Myocyte (in vitro differentiated cells): ENCODE measurements at regions not wholly inside any gene's neighbourhood (a gene's known extent, or its start where the extent isn't known, plus 50 kb on each side); places are given as distances from the start of the nearest gene placed in this dataset.
"Not testable (repeated sequence)": the region's sequence is repeated elsewhere in the genome, so short reads cannot be mapped to it uniquely, and the experiment has no call there.

ENCODE experiments used
- DNase-seq: peaks from one replicate; pipeline ENCODE4 v3.0.0-alpha.2; 2012; ENCODE audit warnings: low read depth

DNA sequence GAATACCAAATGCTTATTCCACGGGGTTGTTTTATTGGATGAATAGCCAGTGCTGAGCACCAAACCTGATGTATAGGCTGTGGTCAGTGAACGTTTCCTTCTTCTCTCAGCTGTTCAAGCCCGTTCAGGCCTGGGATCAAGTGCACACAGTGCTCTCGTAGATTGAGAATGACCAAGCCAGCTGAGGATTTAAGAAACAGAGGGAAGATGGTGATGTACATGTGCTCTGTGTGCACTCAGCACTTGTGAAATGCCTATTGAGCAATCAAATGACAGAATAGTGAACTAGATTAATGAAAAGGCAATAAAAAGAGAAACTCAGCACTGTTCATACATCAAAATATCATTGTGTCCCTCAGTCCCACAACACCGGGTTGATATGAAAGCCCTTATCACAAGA, 302.5 kb downstream of the BMPER start:
- DNase-seq, result no peak

- peak; percentile 32 for DNase-seq
Observed at GRCh38 chr7:34208878-34209621, 303.7 kb downstream of the BMPER start.

DNA sequence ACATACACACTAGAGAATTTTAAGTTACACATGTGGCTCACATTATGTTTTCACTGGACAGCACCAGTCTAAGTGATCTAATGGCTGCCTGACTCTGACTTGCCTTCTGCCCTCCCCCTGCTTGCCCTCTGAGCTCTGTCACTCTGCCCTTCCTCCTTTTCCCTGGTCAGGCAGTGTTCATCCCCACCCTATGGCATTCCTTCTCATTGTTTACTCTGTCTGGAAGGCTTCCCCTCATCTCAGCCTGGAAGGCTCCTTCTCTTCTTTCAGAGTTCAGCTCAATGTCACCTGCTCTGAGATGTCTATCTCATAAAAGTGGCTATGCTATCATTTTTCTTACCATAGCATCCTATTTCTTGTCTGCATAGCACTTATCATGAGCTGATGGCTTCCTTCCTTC, 305.7 kb downstream of the BMPER start:
- no peak for DNase-seq

DNA sequence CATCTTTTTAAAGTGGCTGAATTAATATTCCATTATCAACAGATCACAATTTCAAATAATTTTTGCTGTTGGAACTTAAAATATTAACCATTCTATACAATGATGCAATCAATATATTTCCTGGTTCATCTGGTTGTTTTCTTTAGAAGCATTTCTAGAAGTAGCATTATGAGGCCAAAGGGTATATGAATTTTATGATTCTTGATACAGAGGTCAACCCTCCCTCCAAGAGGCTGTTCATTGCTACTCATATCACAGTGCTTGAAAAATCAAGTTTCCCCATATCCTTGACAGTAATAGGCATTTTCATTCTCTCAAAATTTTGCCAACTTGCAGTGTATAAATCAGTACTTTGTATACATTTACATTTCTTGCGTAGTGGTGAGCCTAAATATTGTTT, 312.6 kb downstream of the BMPER start:
- DNase-seq, result no peak

GRCh38 chr7:34219153-34219718, 313.9 kb downstream of the BMPER start:
- no peak for DNase-seq

DNA sequence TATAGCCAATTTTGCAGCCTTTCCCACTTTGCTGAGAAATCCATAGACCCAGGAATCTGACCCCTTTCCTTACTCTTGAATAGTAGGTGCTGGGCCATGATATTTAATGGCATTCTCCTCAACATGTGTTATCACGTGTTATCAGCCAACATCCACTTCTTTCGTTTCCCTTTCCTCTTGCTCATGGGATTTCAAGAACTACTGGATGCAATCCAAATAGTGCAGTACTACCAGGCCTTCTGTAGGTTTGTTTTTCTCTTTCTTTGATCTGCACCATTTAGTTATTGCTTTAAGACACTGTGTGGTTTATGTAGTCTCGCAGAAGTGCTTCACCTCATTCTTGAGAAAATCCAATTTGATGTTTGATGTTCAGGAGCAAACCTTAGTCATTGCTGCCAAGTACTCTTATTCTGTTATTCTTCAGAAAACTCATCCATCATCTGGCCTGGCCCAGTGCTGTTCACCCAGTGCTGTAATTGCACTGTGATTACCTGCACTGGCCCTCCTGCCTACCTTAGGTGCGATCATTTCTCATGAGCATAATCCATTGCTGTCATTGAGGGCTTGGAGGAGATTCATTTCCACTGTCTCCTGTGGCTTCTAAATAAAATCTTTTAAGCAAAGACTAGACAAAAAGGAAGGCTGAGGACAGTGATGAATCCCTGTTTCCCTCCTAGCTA, 315.3 kb downstream of the BMPER start:
- DNase-seq, result no peak

- DNase-seq, result no peak
Observed at GRCh38 chr7:34222316-34222715, 317.0 kb downstream of the BMPER start.

DNA sequence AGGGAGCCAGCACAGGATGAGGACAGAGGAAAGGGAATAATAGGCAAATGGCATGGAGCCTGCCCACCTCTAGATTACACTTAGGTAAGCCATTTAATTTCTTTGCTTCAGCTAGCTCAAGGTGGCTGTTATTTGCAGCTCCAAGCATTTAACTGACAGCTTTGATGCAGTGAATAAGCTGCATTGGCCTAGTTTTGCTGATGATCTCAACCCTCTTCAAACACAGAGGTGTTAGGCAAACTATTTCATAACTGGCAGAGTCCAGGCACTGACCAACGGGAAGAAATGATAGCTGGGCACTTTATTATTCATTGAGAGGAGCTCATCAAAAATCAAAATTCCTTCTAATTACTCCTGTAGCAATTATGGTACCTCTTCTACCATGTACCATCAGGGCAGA, 317.4 kb downstream of the BMPER start:
- no peak for DNase-seq

DNA sequence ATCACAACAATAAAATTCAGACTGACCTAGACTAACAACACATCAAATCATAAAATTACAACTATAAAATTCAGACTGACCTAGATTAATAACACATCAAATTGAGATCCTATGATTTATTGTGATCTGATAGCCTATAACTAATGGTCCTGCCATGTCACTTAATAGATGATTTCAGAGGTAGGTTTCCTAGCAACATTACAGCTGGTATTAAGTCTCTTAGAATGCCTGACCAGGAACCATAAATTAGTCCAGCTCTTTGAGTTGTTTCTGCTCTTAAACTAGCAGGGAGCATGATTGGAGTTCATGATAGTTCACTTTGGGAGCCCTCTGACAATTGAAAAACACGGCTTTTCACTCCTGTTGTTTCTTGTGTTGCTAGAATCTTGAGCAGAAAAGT, 318.9 kb downstream of the BMPER start:
- DNase-seq, result no peak

- DNase-seq, result no peak
Observed at GRCh38 chr7:34225193-34225592, 319.9 kb downstream of the BMPER start.

- no peak for DNase-seq
Observed at GRCh38 chr7:34227525-34227924, 322.2 kb downstream of the BMPER start.

- not testable (repeated sequence) for DNase-seq
Observed at GRCh38 chr7:34235101-34235500, 329.8 kb downstream of the BMPER start.

- no peak for DNase-seq
Observed at GRCh38 chr7:34236057-34236456, 330.7 kb downstream of the BMPER start.

DNA sequence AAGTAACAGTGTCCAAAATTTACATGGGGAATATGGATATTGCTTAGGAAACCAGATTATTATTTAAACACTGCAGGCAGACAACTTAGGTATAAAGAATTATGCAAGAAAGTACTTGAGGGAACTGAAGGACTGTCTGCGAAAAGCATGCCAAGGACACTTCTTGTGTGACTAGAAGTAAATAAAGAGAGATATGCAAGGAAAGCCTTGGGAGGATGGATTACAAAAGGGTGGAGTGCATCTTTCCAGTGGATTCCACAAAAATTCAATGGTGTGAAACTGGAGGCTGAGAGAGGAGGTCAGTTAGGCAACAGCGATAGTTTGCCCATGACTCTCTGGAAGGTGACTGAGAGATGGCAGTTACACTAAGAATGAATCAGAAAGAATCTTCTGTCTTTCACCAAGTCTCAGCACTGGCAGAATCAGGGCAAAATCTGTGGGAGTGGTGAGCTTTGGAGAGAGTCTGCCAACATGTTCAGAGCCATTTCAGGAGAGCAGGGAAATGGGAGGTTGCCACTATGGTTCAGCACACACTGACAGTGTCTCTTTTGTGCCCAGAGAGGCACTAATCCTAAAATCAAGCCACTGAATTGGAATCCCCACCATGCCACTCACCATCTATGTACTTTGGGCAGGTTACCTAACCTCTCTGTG, 331.6 kb downstream of the BMPER start:
- DNase-seq, result no peak

- DNase-seq, result no peak
Observed at GRCh38 chr7:34237493-34237849, 332.1 kb downstream of the BMPER start.

GRCh38 chr7:34240417-34240816, 335.1 kb downstream of the BMPER start:
- no peak for DNase-seq

GRCh38 chr7:34242391-34242790, 337.1 kb downstream of the BMPER start:
- DNase-seq, result no peak

DNA sequence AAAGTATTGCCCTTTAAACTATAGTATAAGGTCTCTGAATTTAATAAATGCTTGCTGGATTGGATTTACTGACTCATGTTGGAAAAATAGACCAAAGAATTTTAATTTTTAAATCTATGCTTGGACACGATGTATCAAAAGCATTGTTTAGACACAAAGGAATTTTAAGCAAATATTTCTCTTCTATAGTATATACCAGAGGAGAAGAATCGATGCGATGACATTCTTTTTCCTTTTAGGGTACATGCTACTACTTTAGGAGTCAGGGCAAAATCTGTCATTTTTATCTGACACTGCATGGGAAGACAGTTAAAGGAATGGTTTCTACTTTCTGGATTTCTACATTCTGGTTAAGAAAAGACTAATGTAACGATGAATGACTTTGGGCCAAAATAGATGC, 339.9 kb downstream of the BMPER start:
- DNase-seq, result no peak

DNA sequence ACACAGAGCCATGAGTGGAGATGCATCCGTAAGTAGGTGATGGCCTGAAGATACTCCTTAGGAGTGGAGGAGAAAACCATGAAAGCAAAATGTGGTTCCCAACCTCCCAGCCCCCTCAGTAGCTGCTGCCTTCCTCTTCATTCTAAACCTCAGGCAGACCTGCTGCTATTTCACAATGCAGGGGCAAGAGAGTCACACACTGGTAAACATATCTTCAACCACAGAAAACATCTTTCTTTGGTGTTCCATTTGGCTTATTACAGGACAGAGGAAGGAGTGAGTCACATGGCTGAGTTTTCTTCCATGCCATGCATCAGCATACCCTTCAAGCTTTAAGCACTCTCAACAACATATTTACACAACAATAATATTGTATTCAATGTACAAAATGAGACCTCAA, 342.1 kb downstream of the BMPER start:
- peak; percentile 6 for DNase-seq

DNA sequence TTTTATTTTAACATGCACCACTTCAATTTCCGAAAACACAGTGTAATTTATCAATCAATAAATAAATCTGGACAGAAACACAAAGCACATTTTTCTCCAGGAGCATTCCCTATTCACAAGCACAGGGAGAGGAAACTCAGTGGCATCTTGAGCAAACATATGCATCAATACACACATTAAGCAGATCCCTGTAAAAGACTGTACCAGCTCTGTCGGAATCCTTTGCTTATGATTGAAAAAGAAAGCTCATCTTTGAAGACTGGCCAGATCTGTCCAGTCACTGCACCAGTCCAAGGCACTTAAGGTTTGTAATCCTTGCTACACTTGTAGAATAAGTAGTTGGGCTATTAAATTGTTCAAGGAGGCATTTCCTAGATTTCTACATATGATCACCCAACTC, 343.9 kb downstream of the BMPER start:
- DNase-seq, result no peak

GRCh38 chr7:34260279-34260678, 354.9 kb downstream of the BMPER start:
- peak; percentile 76 for DNase-seq

DNA sequence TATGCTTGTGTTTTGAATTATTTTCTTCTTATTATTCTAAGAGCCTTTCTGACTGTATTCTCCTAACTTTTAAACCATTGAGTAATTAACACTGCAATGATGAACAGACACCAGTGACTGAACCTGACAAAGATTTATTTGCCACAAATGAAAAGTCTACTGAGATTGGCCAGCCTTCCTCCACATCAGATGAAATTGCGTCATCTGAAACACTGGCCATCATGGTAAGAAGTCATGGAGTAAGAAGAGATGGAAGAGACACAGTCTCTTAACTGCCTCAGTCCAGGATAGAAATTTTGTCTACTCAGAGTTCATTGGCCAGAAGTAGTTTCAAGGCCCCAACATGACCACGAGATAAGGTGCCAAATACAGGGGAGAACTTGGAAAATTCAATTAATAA, 357.8 kb downstream of the BMPER start:
- DNase-seq, result no peak
